GM06990 (cell line): ENCODE measurements at regions not wholly inside any gene's neighbourhood (a gene's known extent, or its start where the extent isn't known, plus 50 kb on each side); places are given as distances from the start of the nearest gene placed in this dataset.
A peak's percentile ranks its signal among the peaks of the same experiment; 100 is the strongest.

Source experiments
- DNase-seq: peaks from one replicate; pipeline ENCODE4 v3.0.0-alpha.2; 2011; ENCODE audit not compliant: insufficient read length; ENCODE audit errors: extremely low read depth
- H3K27me3 ChIP-seq: replicated peaks from 2 replicates; pipeline ENCODE4 v1.6.0; 2011; ENCODE audit warnings: low read length; ENCODE audit not compliant: control insufficient read depth, insufficient read depth
- H3K36me3 ChIP-seq: 2 replicates; pipeline ENCODE4 v1.5.1; 2011; ENCODE audit warnings: low read length; ENCODE audit not compliant: control insufficient read depth, insufficient read depth
- H3K4me3 ChIP-seq: replicated peaks from 2 replicates; pipeline ENCODE4 v1.5.1; 2011; ENCODE audit warnings: low read depth, mild to moderate bottlenecking, control low read depth, low read length
- TF ChIP-seq, protein P1 (sequence below): IDR thresholded peaks from 2 replicates; pipeline ENCODE4 v1.5.1; 2011; ENCODE audit warnings: low read length, control low read depth, mild to moderate bottlenecking, inconsistent platforms; ENCODE audit not compliant: insufficient read depth, poor library complexity, severe bottlenecking

DNA sequence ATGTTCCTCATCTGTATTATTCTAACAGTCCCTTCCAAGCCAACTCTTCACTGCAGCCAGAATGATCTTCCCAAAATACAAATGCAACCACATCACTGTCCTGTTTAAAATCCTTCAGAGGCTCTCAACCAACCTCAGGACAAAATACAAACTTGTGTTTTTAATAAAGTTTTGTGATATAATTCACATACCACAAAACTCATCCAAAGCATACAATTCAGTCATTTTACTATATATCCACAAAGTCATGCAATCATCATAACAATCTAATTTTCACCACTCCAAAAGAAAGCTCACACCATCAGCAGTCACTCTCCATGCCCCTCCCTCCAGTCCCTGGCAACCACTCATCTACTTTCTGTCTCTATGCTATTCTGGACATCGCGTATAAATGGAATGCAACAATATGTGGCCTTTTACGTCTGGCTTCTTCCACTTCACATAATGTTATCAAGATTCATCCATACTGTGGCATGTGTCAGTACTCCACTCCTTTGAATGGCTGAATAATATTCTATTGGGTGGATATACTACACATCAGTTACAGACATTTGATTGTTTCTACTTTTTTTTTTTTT is 81.7 kb upstream of the DOCK9 start:
- TF ChIP-seq, protein P1, sequence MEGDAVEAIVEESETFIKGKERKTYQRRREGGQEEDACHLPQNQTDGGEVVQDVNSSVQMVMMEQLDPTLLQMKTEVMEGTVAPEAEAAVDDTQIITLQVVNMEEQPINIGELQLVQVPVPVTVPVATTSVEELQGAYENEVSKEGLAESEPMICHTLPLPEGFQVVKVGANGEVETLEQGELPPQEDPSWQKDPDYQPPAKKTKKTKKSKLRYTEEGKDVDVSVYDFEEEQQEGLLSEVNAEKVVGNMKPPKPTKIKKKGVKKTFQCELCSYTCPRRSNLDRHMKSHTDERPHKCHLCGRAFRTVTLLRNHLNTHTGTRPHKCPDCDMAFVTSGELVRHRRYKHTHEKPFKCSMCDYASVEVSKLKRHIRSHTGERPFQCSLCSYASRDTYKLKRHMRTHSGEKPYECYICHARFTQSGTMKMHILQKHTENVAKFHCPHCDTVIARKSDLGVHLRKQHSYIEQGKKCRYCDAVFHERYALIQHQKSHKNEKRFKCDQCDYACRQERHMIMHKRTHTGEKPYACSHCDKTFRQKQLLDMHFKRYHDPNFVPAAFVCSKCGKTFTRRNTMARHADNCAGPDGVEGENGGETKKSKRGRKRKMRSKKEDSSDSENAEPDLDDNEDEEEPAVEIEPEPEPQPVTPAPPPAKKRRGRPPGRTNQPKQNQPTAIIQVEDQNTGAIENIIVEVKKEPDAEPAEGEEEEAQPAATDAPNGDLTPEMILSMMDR, result no peak

DNA sequence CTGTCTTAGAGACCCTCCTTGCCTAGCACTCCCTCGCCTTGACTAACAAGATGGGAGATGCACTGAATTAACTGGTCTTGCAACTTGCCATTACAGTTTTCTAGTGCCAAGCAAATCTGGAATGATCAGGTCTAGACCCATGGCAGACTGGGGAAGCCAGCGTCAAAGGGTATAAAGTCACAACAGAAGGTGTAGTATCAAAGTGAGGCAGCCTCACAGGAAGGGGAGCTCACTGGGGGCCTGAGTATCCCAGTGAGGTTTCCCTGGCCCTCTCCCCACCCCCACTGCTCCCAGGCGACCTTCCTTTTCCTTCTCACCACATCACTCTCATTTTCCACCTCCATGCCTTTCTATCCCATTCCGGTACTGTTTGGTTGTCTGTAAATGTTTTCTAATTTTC is 83.5 kb upstream of the DOCK9 start:
- Histone ChIP-seq H3K27me3 (no peaks in the 10 kb centered on the region), H3K36me3 (no peaks in the 10 kb centered on the region), H3K4me3 (no peak overlapping the region)
- TF ChIP-seq, protein P1, result no peak
- no peak for DNase-seq

More for the DNA sequence above, 81.7 kb upstream of the DOCK9 start:
- H3K36me3 ChIP-seq, result no peaks in the 10 kb centered on the region
- DNase-seq, result no peak
- no peak overlapping the region for H3K4me3 ChIP-seq
- H3K27me3 ChIP-seq, result no peaks in the 10 kb centered on the region

DNA sequence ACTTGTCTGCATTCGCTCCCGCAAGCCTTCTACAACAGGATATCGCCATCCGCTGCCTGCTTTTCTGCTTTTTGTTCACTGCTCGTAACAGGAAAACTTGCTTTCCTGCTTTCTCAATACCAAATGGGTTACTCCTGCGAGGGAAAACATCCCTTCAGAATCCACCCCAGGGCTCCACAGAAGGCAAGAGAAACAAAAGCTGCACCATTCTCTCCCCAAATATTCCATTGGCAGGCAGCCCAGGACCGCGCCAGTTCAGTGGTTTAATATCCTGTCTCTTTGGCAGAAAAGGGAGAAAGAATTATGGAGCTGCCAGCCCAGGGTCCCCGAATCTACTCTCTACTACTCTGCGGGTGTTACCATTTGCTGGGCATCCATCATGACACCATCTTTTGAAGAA is 84.7 kb upstream of the DOCK9 start:
- TF ChIP-seq, protein P1, result no peak
- DNase-seq, result no peak
- no peaks in the 10 kb centered on the region for H3K27me3 ChIP-seq
- H3K4me3 ChIP-seq, result no peak overlapping the region
- H3K36me3 ChIP-seq, result no peaks in the 10 kb centered on the region

DNA sequence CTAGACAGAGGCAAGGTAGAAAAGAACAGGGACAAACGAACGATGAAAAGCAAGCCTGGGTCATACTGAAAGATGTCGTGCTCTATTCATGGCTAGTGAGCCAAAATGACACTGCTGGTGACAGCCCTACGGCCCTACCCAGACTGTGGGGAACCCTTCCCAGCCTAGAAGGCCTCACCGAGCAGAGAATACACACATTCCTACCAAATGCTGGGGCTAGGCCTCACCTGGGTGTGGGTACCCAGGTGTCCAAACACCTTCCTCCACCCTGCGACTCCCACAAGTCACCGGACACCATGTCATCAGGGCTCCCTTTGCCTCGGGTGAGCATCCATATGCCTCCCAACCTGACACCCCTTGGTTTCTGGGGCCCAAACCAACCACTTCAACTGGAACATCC is 85.3 kb upstream of the DOCK9 start:
- no peaks in the 10 kb centered on the region for H3K27me3 ChIP-seq
- TF ChIP-seq, protein P1, result no peak
- DNase-seq, result no peak
- H3K4me3 ChIP-seq, result no peak overlapping the region
- no peaks in the 10 kb centered on the region for H3K36me3 ChIP-seq

DNA sequence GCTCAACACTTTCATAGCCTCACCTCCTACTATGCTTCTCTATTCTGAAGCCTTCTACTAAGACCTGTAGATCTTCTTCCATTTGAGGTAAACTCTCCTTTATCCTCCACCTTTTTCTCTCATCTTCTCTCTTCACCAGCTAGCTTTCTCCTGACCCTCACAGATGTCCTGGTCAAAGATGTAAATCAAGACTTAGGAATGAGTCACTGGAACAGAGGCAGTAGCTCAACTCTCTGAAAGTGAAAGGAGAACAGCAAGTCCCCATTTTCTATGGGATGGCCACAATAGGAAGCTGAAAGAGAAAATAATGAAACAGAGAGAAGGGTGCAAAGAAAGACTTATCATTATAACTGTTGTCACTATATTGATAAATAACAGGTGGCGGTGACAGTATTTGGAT is 86.1 kb upstream of the DOCK9 start:
- DNase-seq, result peak; percentile 30
- no peaks in the 10 kb centered on the region for H3K27me3 ChIP-seq
- TF ChIP-seq, protein P1, result no peak
- H3K4me3 ChIP-seq, result no peak overlapping the region
- no peaks in the 10 kb centered on the region for H3K36me3 ChIP-seq

DNA sequence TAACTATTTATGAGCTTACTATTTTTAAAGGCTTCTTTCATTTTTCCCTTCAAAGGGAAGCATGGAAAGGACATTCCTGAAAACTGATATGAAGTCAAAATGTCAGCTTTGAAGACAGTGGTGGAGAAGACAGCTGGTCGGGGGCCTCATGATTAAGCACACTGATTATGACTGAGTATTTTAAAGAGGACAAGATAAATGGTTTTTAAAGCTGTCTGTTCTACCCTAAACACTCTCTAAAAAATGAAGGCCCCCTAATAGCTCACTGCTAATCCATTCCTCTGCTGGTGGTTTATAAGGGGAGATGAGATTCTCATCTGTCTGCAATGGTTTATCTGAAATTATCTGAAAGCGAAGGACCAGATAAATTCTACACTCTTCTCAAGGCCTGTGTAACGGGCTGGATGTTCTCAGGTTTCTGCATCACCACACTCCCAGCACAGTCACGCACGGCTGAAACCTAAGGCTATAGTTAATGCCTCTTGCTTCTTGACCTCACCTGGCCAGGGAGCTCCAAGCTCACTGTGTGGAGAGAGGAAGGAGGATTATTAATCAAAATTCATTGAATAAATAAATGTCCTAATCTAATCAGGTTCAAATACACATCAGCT is 86.9 kb upstream of the DOCK9 start:
- no peaks in the 10 kb centered on the region for H3K27me3 ChIP-seq
- no peak for DNase-seq
- H3K36me3 ChIP-seq, result no peaks in the 10 kb centered on the region
- no peak overlapping the region for H3K4me3 ChIP-seq
- TF ChIP-seq, protein P1, result no peak
